ENCODE measurements at regions not wholly inside any gene's neighbourhood (a gene's known extent, or its start where the extent isn't known, plus 50 kb on each side); places are given as distances from the start of the nearest gene placed in this dataset.

- no peak for DNase-seq (ENCODE audit: low read depth)
- H3K4me3 ChIP-seq (ENCODE audit: low read depth, low read length) = no peak overlapping the region
- TF ChIP-seq MAX (IDR thresholded peaks at IDR 0.05; ENCODE audit: low read depth, low read length) (no peak), MYC (IDR thresholded peaks at IDR 0.05; ENCODE audit: low read depth, low read length) (no peak), CTCF (IDR thresholded peaks at IDR 0.05; ENCODE audit: low read depth, low read length) (no peak), POLR2A (IDR thresholded peaks at IDR 0.05; ENCODE audit: extremely low read depth, insufficient read length) (no peak)
Measured at GRCh38 chr10:92761571-92761970, 71.8 kb downstream of the HHEX start.

- no peak overlapping the region for H3K4me3 ChIP-seq (ENCODE audit: low read depth, low read length)
- DNase-seq (ENCODE audit: low read depth) = no peak
- TF ChIP-seq MYC (IDR thresholded peaks at IDR 0.05; ENCODE audit: low read depth, low read length) = no peak
- no peak for TF ChIP-seq POLR2A (IDR thresholded peaks at IDR 0.05; ENCODE audit: extremely low read depth, insufficient read length)
- no peak for TF ChIP-seq MAX (IDR thresholded peaks at IDR 0.05; ENCODE audit: low read depth, low read length)
- TF ChIP-seq CTCF (IDR thresholded peaks at IDR 0.05; ENCODE audit: low read depth, low read length) = no peak
Measured at GRCh38 chr10:92763634-92764155, 73.9 kb downstream of the HHEX start.

GRCh38 chr10:92766451-92766850 is 76.7 kb downstream of the HHEX start:
- DNase-seq (ENCODE audit: low read depth) = no peak
- H3K4me3 ChIP-seq (ENCODE audit: low read depth, low read length) = no peak overlapping the region
- TF ChIP-seq MYC (IDR thresholded peaks at IDR 0.05; ENCODE audit: low read depth, low read length) (no peak), MAX (IDR thresholded peaks at IDR 0.05; ENCODE audit: low read depth, low read length) (no peak), CTCF (IDR thresholded peaks at IDR 0.05; ENCODE audit: low read depth, low read length) (no peak), POLR2A (IDR thresholded peaks at IDR 0.05; ENCODE audit: extremely low read depth, insufficient read length) (no peak)

- no peak for DNase-seq (ENCODE audit: low read depth)
- no peak for TF ChIP-seq POLR2A (IDR thresholded peaks at IDR 0.05; ENCODE audit: extremely low read depth, insufficient read length)
- no peak for TF ChIP-seq MYC (IDR thresholded peaks at IDR 0.05; ENCODE audit: low read depth, low read length)
- TF ChIP-seq MAX (IDR thresholded peaks at IDR 0.05; ENCODE audit: low read depth, low read length) = no peak
- no peak overlapping the region for H3K4me3 ChIP-seq (ENCODE audit: low read depth, low read length)
Measured at GRCh38 chr10:92768104-92768503, 78.3 kb downstream of the HHEX start.

GRCh38 chr10:92773776-92774175 is 74.5 kb upstream of the EXOC6 start:
- DNase-seq (ENCODE audit: low read depth) = no peak
- no peak overlapping the region for H3K4me3 ChIP-seq (ENCODE audit: low read depth, low read length)
- TF ChIP-seq CTCF (IDR thresholded peaks at IDR 0.05; ENCODE audit: low read depth, low read length) (no peak), MAX (IDR thresholded peaks at IDR 0.05; ENCODE audit: low read depth, low read length) (no peak), MYC (IDR thresholded peaks at IDR 0.05; ENCODE audit: low read depth, low read length) (no peak), POLR2A (IDR thresholded peaks at IDR 0.05; ENCODE audit: extremely low read depth, insufficient read length) (no peak)

- H3K4me3 ChIP-seq (ENCODE audit: low read depth, low read length) = no peak overlapping the region
- no peak for TF ChIP-seq MYC (IDR thresholded peaks at IDR 0.05; ENCODE audit: low read depth, low read length)
- TF ChIP-seq CTCF (IDR thresholded peaks at IDR 0.05; ENCODE audit: low read depth, low read length) = no peak
- TF ChIP-seq MAX (IDR thresholded peaks at IDR 0.05; ENCODE audit: low read depth, low read length) = no peak
- no peak for TF ChIP-seq POLR2A (IDR thresholded peaks at IDR 0.05; ENCODE audit: extremely low read depth, insufficient read length)
- no peak for DNase-seq (ENCODE audit: low read depth)
Measured at GRCh38 chr10:92778091-92778490, 70.2 kb upstream of the EXOC6 start.

Data from NB4 (cell line).